Large intestine (tissue), 3 donors: ENCODE measurements at regions not wholly inside any gene's neighbourhood (a gene's known extent, or its start where the extent isn't known, plus 50 kb on each side); places are given as distances from the start of the nearest gene placed in this dataset.
"Not testable (repeated sequence)": the region's sequence is repeated elsewhere in the genome, so short reads cannot be mapped to it uniquely, and the experiment has no call there.

ENCODE experiments used
- DNase-seq, 2 donors: peaks; one replicate each; pipeline versions ENCODE4 v3.0.0 to v3.0.0-alpha.2; 2013
- H3K27ac ChIP-seq: one replicate; pipeline ENCODE4 v1.5.1; 2013; ENCODE audit warnings: low read length
- H3K27me3 ChIP-seq: 2 replicates; pipeline ENCODE4 v1.6.1; 2013; ENCODE audit warnings: low read length; ENCODE audit not compliant: control insufficient read depth, insufficient read depth
- H3K36me3 ChIP-seq: 2 replicates; pipeline ENCODE4 v1.6.1; 2013; ENCODE audit warnings: low read length; ENCODE audit not compliant: control insufficient read depth, insufficient read depth
- H3K4me1 ChIP-seq: one replicate; pipeline ENCODE4 v1.6.1; 2013; ENCODE audit warnings: low read length; ENCODE audit not compliant: control insufficient read depth, insufficient read depth
- H3K4me3 ChIP-seq: one replicate; pipeline ENCODE4 v1.5.1; 2013; ENCODE audit warnings: low read length
- H3K9me3 ChIP-seq: one replicate; pipeline ENCODE4 v1.6.1; 2013; ENCODE audit warnings: mild to moderate bottlenecking, low read depth, low read length, moderate library complexity; ENCODE audit not compliant: control insufficient read depth
- WGBS: methylation state at CpG from one replicate; pipeline ENCODE4 v1.1.5; 2013; ENCODE audit warnings: low lambda C conversion rate; ENCODE audit not compliant: insufficient coverage; 5-methylcytosine and 5-hydroxymethylcytosine counted together

- not testable (repeated sequence) for DNase-seq, H3K36me3 ChIP-seq, H3K9me3 ChIP-seq, H3K27ac ChIP-seq, H3K4me3 ChIP-seq, H3K27me3 ChIP-seq, H3K4me1 ChIP-seq
- no CpG with 5 or more reads among the region's 7 CpGs for WGBS
Measured at GRCh38 chr1:206311611-206312273, 108.4 kb downstream of the SRGAP2 start.

- DNase-seq, H3K4me3 ChIP-seq, H3K9me3 ChIP-seq, H3K27me3 ChIP-seq, H3K4me1 ChIP-seq, H3K27ac ChIP-seq, H3K36me3 ChIP-seq: not testable (repeated sequence)
- no CpG with 5 or more reads among the region's 6 CpGs for WGBS
Measured at GRCh38 chr1:206312274-206312665, 108.9 kb downstream of the SRGAP2 start.

GRCh38 chr1:206314951-206315636 lies 111.8 kb downstream of the SRGAP2 start:
- not testable (repeated sequence) for H3K9me3 ChIP-seq, H3K4me3 ChIP-seq, DNase-seq, H3K27ac ChIP-seq, H3K4me1 ChIP-seq, H3K27me3 ChIP-seq, H3K36me3 ChIP-seq
- WGBS, result no CpG with 5 or more reads among the region's 6 CpGs

GRCh38 chr1:206316901-206317300 lies 113.6 kb downstream of the SRGAP2 start:
- not testable (repeated sequence) for H3K4me1 ChIP-seq, H3K9me3 ChIP-seq, H3K27me3 ChIP-seq, H3K36me3 ChIP-seq, DNase-seq, H3K27ac ChIP-seq, H3K4me3 ChIP-seq
- WGBS, result no CpG with 5 or more reads among the region's 4 CpGs

- not testable (repeated sequence) for H3K27ac ChIP-seq, H3K27me3 ChIP-seq, H3K9me3 ChIP-seq, H3K4me3 ChIP-seq, DNase-seq, H3K36me3 ChIP-seq, H3K4me1 ChIP-seq
- no CpG with 5 or more reads among the region's 5 CpGs for WGBS
Measured at GRCh38 chr1:206317878-206318514, 114.7 kb downstream of the SRGAP2 start.

- not testable (repeated sequence) for H3K4me1 ChIP-seq, H3K4me3 ChIP-seq, H3K27me3 ChIP-seq, H3K27ac ChIP-seq, H3K36me3 ChIP-seq, H3K9me3 ChIP-seq, DNase-seq
- no CpG with 5 or more reads among the region's 2 CpGs for WGBS
Measured at GRCh38 chr1:206320227-206320626, 116.9 kb downstream of the SRGAP2 start.

- not testable (repeated sequence) for DNase-seq, H3K4me1 ChIP-seq, H3K9me3 ChIP-seq, H3K27ac ChIP-seq, H3K27me3 ChIP-seq, H3K36me3 ChIP-seq, H3K4me3 ChIP-seq
- no CpG with 5 or more reads among the region's 6 CpGs for WGBS
Measured at GRCh38 chr1:206326159-206326939, 123.0 kb downstream of the SRGAP2 start.

GRCh38 chr1:206331597-206331996 lies 128.3 kb downstream of the SRGAP2 start:
- H3K36me3 ChIP-seq, H3K4me3 ChIP-seq, H3K27me3 ChIP-seq, H3K4me1 ChIP-seq, DNase-seq, H3K27ac ChIP-seq, H3K9me3 ChIP-seq: not testable (repeated sequence)
- WGBS, result no CpG with 5 or more reads among the region's 5 CpGs

- not testable (repeated sequence) for H3K9me3 ChIP-seq, H3K27ac ChIP-seq, H3K36me3 ChIP-seq, H3K4me3 ChIP-seq, H3K27me3 ChIP-seq, DNase-seq, H3K4me1 ChIP-seq
- no CpG with 5 or more reads among the region's 13 CpGs for WGBS
Measured at GRCh38 chr1:206333316-206333715, 130.0 kb downstream of the SRGAP2 start.

- H3K36me3 ChIP-seq, H3K27ac ChIP-seq, DNase-seq, H3K9me3 ChIP-seq, H3K4me1 ChIP-seq, H3K4me3 ChIP-seq, H3K27me3 ChIP-seq: not testable (repeated sequence)
Measured at GRCh38 chr1:206333897-206334296, 130.6 kb downstream of the SRGAP2 start.
